ENCODE measurements at regions not wholly inside any gene's neighbourhood (a gene's known extent, or its start where the extent isn't known, plus 50 kb on each side); places are given as distances from the start of the nearest gene placed in this dataset.

DNA sequence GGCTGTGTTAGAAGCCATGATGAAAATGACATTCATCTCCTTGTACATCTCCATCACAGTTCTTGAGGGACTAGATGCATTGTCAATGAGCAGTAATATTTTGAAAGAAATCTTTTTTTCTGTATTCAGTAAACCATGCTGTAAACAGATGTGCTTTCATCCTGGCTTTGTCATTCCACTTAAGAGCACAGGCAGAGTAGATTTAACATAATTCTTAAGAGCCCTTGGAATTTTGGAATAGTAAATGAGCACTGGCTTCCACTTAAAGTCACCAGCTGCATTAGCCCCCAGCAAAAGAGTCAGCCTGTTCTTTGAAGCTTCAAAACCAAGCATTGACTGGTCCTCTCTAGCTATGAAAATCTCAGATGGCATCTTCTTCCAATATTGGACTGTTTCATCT is 197.8 kb upstream of the HDDC2 start:
- DNase-seq: no peak

DNA sequence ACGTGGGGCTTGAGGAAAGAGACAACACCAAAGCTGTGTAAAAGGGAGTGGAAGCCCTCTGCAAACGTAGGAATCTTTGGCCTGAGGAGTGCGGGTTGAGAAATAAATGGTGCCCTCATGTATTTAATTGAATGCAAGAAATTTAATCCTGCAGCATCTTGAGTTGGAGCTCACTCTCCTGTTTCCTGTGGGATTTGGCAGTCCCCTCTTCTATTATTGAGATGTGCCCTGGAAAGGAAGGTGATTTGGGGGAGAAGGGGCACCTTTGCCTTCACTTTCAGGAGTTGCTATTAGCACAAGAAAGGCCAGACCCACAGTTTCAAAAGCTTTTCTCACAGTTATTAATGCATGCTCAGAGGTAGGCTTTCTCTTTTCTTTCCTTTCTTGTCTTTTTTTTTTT is 201.4 kb upstream of the HDDC2 start:
- DNase-seq: no peak

DNA sequence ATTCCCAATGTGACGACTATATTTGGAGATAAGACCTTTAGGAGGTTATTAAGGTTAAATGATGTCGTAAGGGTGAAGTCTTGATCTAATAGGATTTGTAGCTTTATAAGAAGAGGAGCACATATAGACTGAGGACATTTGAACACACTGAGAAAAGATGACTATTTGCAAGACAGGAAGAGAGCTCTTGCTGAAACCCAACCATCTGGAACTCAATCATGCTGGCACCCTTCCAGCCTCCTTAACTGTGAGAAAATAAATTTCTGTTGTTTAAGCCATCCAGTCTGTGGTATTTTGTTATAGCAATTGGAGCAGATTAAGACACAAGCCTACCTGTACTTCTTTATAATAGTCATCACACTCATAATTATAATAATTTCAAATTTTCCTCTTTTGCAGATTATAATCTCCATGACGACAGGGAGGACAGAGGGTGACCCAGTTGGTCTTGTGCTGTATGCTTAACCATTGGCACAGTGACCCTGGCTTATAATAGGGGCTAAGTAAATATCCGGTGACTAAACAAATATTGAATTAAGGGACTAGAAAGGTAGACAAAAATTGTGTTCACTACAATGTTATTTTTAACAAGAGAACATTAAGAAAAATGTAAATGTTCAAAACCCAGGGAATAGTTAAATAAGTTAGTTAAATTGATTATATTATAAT is 206.4 kb upstream of the HDDC2 start:
- peak in 1 of 2 donors; percentile 66 for DNase-seq

DNA sequence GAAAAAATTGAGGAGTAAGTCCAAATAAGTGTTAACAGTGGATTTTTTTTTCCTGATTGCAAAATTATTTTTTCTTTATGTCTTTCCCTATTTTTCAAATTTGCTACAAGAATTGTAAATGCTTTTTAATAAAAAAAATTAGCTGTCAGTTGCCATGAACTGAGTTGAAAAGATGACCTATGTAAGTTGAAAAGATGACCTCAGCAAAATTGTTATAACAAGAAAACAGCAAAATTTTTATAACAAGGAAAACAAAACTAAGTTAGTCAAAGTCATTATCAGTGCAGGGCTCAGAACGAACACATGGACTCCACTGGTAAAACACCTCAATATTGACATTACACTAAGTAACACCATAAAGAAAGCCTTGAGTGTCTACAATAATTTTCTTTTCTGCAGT is 207.0 kb upstream of the HDDC2 start:
- no peak for DNase-seq

- no peak for DNase-seq
These were observed 207.7 kb upstream of the HDDC2 start for GRCh38 chr6:125509477-125509876.

DNA sequence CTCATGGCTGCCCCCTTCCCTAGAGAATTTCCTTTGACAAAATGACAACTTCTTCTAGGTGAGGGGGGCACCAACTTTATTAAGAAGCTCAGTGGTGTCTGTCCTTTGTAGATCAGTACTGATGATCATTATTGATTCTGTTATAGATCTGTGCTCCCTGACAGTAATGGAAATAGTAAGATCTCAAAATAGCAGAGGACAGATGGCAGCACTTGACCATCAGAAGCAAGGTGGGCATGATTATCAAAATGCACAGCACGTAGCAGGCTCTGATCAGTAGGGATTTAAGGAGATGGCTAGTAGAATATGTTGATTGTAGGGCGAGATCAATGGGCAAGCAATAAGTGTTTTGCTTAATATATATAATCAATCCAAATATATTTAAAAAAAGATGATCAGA is 208.6 kb upstream of the HDDC2 start:
- no peak for DNase-seq

- DNase-seq: no peak
These were observed 210.1 kb upstream of the HDDC2 start for GRCh38 chr6:125511809-125512396.

DNA sequence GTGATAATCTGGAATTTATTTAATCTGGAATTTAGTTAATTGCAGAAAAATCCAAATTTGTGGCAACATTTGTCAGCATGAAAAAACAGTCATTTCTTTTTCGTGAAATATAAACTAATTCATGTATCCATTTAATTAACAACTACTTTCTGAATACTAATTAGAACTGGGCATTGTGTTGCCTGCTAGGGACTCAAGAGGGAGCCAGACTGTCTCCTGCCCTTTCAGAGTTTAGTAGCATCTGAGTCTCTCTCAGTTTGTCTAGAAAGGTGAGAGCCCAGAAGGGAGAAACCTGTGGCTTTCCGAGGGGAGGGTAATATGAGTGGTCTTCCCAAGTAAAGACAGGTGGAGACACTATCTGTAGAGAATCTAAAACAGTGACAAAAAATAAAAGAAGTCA is 210.9 kb upstream of the HDDC2 start:
- no peak for DNase-seq

DNA sequence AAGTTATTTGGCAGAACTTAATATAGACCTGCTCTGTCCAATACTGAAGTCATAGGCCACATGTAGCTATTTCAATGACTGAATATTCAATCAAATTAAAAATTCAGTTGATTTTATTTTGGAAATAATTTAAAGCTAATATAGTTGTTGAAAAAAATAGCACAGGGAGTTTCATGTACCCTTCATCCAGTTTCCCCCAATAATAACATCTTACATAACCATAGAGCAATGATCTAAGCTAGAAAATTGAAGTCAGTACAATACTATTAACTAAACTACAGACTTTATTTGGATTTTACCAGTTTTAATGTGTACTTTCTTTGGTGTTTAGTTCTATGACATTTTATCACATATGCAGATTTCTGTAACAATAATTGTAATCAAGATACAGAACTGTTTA is 212.2 kb upstream of the HDDC2 start:
- DNase-seq: no peak

GRCh38 chr6:125516644-125517043 is 214.9 kb upstream of the HDDC2 start:
- no peak for DNase-seq

GRCh38 chr6:125519367-125519766 is 217.6 kb upstream of the HDDC2 start:
- no peak for DNase-seq

DNA sequence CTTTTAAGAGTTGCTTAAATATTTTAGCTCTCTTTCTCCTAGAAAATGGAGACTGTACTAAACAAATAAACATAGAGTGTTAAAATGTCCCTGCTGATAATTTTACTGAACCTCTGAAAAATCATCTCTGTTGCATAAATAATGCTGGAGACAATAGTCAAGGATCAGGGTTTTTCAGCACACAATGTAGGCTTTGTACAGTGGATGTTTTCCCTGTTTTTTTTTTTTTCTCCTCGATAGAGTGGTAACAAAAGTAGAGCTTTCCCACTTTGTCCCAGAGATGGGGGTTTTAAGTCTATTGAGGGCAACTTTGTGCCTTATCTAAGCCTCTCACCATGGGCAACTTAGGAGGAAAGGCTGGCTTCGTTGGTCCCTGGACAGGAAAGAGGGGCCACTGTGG is 222.6 kb upstream of the HDDC2 start:
- DNase-seq: no peak

GRCh38 chr6:125526007-125526720 is 223.3 kb upstream of the HEY2 start:
- DNase-seq: no peak

GRCh38 chr6:125528621-125529041 is 220.8 kb upstream of the HEY2 start:
- DNase-seq: no peak

GRCh38 chr6:125529061-125529460 is 220.4 kb upstream of the HEY2 start:
- DNase-seq: no peak

DNA sequence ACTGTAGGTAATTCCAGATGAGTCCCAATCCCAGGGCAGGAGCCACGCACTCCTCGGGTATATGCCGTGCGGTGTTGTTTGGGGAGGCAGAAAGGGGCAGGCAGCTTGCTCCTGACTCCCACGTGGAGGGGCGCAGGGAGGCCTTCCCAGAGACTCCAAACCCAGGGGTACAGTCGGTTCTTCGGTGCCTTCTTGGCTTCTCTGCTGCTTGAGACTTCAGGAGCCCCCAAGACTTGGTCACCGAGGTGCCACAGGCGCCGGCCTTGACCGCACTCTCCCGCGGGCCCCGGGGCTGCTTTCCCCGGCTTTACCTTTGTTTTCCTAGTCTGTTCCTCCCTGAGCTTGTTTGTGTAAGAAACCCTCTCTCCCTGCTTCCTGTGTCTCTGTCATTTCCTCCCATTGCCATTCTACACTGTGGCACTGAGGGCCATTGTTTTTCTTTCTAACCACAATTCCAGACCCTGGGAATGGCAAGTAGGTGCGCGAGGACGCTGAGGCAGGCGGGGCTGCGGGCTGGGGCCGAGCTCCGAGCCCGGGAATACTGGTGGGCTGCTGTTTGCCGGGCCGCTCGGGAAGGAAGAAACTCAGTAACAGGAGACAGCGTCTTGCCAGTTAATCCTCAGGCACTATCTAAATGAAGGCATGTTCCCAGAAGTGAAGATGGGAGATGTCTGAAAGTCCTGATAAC is 215.6 kb upstream of the HEY2 start:
- DNase-seq: no peak

DNA sequence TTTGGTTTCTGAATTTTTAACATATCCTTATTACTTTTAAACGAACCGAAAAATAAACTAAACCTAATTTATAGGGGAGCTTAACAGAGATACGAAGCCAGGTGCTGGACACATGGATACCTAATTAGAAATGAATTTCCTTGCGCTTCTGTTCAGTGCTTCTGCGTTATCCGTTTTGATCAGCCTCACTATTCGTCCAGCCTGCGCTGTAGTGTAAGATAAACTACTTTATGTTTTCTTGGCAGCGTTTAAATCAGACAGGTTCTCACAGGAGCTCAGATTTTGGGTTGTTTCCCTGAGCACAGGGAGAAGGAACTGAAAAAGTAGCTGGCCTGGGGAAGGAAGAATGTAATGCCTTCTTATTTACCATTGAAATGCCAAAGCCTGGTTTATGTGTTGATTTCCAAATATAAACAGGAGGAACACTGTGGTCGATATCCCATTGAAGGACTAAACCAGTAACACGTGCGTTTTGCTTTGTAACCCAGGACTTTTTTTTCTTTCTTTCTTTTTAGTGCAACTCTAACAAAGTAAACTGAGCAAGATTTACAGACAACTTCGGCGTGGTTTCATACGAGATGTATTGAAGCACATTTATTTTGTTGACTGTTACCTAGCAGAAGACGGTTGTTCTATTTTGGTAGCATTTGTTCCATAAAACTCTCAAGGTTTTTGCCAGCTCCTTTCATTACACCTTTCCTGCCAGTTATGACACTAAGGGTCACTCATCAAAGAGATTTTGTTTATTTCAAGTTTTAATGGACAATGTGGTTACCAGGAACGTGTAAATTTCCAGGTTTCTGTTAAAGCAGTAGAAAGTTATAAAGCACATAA is 214.8 kb upstream of the HEY2 start:
- no peak for DNase-seq

GRCh38 chr6:125537090-125537489 is 212.3 kb upstream of the HEY2 start:
- DNase-seq: no peak

GRCh38 chr6:125539892-125540291 is 209.5 kb upstream of the HEY2 start:
- no peak for DNase-seq

DNA sequence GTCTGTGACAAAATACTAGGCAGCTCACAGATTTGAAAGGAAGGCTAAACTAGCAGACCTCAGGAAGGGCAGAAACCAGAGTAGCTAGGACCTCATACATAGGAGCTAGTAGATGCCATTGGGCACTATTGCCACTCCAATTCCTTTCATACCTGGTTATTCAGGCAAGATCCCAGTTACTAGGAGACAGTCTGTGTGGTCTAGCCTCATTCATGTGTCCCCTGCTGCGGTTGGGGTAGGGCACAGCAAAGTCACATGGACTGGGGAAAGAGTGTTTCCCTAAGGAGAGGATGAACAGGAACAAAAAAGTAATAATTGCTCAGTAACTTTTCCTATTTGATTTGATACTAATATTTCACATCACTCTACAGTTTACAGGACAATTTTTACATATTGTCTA is 204.6 kb upstream of the HEY2 start:
- DNase-seq: no peak

GRCh38 chr6:125546841-125547251 is 202.6 kb upstream of the HEY2 start:
- DNase-seq: no peak

GRCh38 chr6:125547381-125547780 is 202.1 kb upstream of the HEY2 start:
- DNase-seq: no peak

Measured in bone marrow (tissue), 2 donors.